GM12872 (cell line): ENCODE measurements at regions not wholly inside any gene's neighbourhood (a gene's known extent, or its start where the extent isn't known, plus 50 kb on each side); places are given as distances from the start of the nearest gene placed in this dataset.
A peak's percentile ranks its signal among the peaks of the same experiment; 100 is the strongest.

Experiments
- CTCF ChIP-seq: IDR thresholded peaks from 3 replicates; pipeline ENCODE4 v1.5.1; 2011; ENCODE audit warnings: low read depth, mild to moderate bottlenecking, low read length, moderate library complexity; ENCODE audit not compliant: insufficient read depth

GRCh38 chr3:103785537-103785936 lies 1350.7 kb downstream of the ZPLD1 start:
- TF ChIP-seq CTCF = no peak

- no peak for TF ChIP-seq CTCF
These were observed 1351.5 kb downstream of the ZPLD1 start for GRCh38 chr3:103786296-103786695.

GRCh38 chr3:103787164-103787871 lies 1352.5 kb downstream of the ZPLD1 start:
- no peak for TF ChIP-seq CTCF

GRCh38 chr3:103787879-103788278 lies 1353.1 kb downstream of the ZPLD1 start:
- no peak for TF ChIP-seq CTCF

GRCh38 chr3:103791786-103792515 lies 1357.1 kb downstream of the ZPLD1 start:
- no peak for TF ChIP-seq CTCF

GRCh38 chr3:103794656-103795055 lies 1359.8 kb downstream of the ZPLD1 start:
- peak; percentile 34; the same call in 2 of the 3 replicates for TF ChIP-seq CTCF

- TF ChIP-seq CTCF = no peak
These were observed 1361.3 kb downstream of the ZPLD1 start for GRCh38 chr3:103796068-103796467.
